Spinal cord (tissue), 9 donors: ENCODE measurements at regions not wholly inside any gene's neighbourhood (a gene's known extent, or its start where the extent isn't known, plus 50 kb on each side); places are given as distances from the start of the nearest gene placed in this dataset.
A peak's percentile ranks its signal among the peaks of the same experiment; 100 is the strongest.

Experiments used
- DNase-seq, 6 donors: peaks; one replicate each; pipeline versions ENCODE4 v3.0.0 to v3.0.0-alpha.2; 2013 to 2015; ENCODE audit warnings: low spot score in 6 of 6, low read depth in 4 of 6
- H3K27ac ChIP-seq: one replicate; pipeline ENCODE4 v1.5.1; 2013; ENCODE audit warnings: low read depth, low read length, control low read depth
- H3K27me3 ChIP-seq: one replicate; pipeline ENCODE4 v1.6.1; 2013; ENCODE audit warnings: low read length; ENCODE audit not compliant: control insufficient read depth, insufficient read depth
- H3K36me3 ChIP-seq: one replicate; pipeline ENCODE4 v1.6.1; 2013; ENCODE audit warnings: low read length; ENCODE audit not compliant: control insufficient read depth, insufficient read depth
- H3K4me1 ChIP-seq: one replicate; pipeline ENCODE4 v1.6.1; 2013; ENCODE audit warnings: low read length; ENCODE audit not compliant: control insufficient read depth, insufficient read depth
- H3K4me3 ChIP-seq: one replicate; pipeline ENCODE4 v1.5.1; 2013; ENCODE audit warnings: low read depth, low read length, control low read depth
- H3K9me3 ChIP-seq: one replicate; pipeline ENCODE4 v1.6.1; 2013; ENCODE audit warnings: low read length; ENCODE audit not compliant: control insufficient read depth, insufficient read depth
- WGBS: methylation state at CpG from one replicate; pipeline ENCODE4 v1.1.5; 2013; ENCODE audit warnings: missing lambda C conversion rate; ENCODE audit not compliant: insufficient coverage; 5-methylcytosine and 5-hydroxymethylcytosine counted together
- donor health status: healthy.

- Histone ChIP-seq H3K27ac (no peak overlapping the region), H3K27me3 (no peaks in the 10 kb centered on the region), H3K4me1 (no peaks in the 10 kb centered on the region), H3K9me3 (no peaks in the 10 kb centered on the region), H3K4me3 (no peak overlapping the region), H3K36me3 (no peaks in the 10 kb centered on the region)
- WGBS = no CpG with 5 or more reads among the region's 1 CpG
- DNase-seq = no peak
Observed at GRCh38 chr12:39240587-39240986, 202.3 kb downstream of the KIF21A start.

GRCh38 chr12:39239490-39240486 is 203.1 kb downstream of the KIF21A start:
- H3K27ac ChIP-seq = no peak overlapping the region
- H3K9me3 ChIP-seq = no peaks in the 10 kb centered on the region
- no peaks in the 10 kb centered on the region for H3K27me3 ChIP-seq
- no peaks in the 10 kb centered on the region for H3K36me3 ChIP-seq
- H3K4me3 ChIP-seq = no peak overlapping the region
- no peaks in the 10 kb centered on the region for H3K4me1 ChIP-seq
- DNase-seq = peak in 1 of 6 donors; percentile 28
- 35% methylated on average over 2 of the region's 5 CpGs for whole genome bisulfite sequencing

- Histone ChIP-seq H3K27me3 (no peaks in the 10 kb centered on the region), H3K9me3 (no peaks in the 10 kb centered on the region), H3K4me3 (no peak overlapping the region), H3K27ac (no peak overlapping the region), H3K4me1 (no peaks in the 10 kb centered on the region), H3K36me3 (no peaks in the 10 kb centered on the region)
- no CpG with 5 or more reads among the region's 2 CpGs for WGBS
- peak in 1 of 6 donors; percentile 7 for DNase-seq
Observed at GRCh38 chr12:39237004-39237403, 205.9 kb downstream of the KIF21A start.

GRCh38 chr12:39235990-39236767 is 206.7 kb downstream of the KIF21A start:
- Histone ChIP-seq H3K36me3 (no peaks in the 10 kb centered on the region), H3K9me3 (no peaks in the 10 kb centered on the region), H3K4me3 (no peak overlapping the region), H3K27ac (no peak overlapping the region), H3K27me3 (no peaks in the 10 kb centered on the region), H3K4me1 (no peaks in the 10 kb centered on the region)
- no CpG with 5 or more reads among the region's 4 CpGs for WGBS
- no peak for DNase-seq

- Histone ChIP-seq H3K4me3 (no peak overlapping the region), H3K4me1 (no peaks in the 10 kb centered on the region), H3K27me3 (no peaks in the 10 kb centered on the region), H3K9me3 (no peaks in the 10 kb centered on the region), H3K36me3 (no peaks in the 10 kb centered on the region), H3K27ac (no peak overlapping the region)
- DNase-seq = no peak
- WGBS = 100% methylated on average over 1 of the region's 3 CpGs
Observed at GRCh38 chr12:39230086-39230485, 212.8 kb downstream of the KIF21A start.

GRCh38 chr12:39227218-39227617 is 215.7 kb downstream of the KIF21A start:
- no peaks in the 10 kb centered on the region for H3K36me3 ChIP-seq
- no peak overlapping the region for H3K4me3 ChIP-seq
- no CpG with 5 or more reads among the region's 2 CpGs for WGBS
- H3K27me3 ChIP-seq = no peaks in the 10 kb centered on the region
- no peaks in the 10 kb centered on the region for H3K4me1 ChIP-seq
- no peaks in the 10 kb centered on the region for H3K9me3 ChIP-seq
- peak in 2 of 6 donors; percentile 4 to 34 for DNase-seq
- no peak overlapping the region for H3K27ac ChIP-seq

- Histone ChIP-seq H3K9me3 (no peaks in the 10 kb centered on the region), H3K4me1 (no peaks in the 10 kb centered on the region), H3K36me3 (no peaks in the 10 kb centered on the region), H3K4me3 (no peak overlapping the region), H3K27me3 (no peaks in the 10 kb centered on the region), H3K27ac (no peak overlapping the region)
- no peak for DNase-seq
Observed at GRCh38 chr12:39224971-39225370, 217.9 kb downstream of the KIF21A start.

- 60% methylated on average over 1 of the region's 4 CpGs for WGBS
- no peak for DNase-seq
- Histone ChIP-seq H3K4me3 (no peak overlapping the region), H3K27ac (no peak overlapping the region), H3K9me3 (peaks cover 3% of the 10 kb centered on the region), H3K27me3 (no peaks in the 10 kb centered on the region), H3K36me3 (no peaks in the 10 kb centered on the region), H3K4me1 (no peaks in the 10 kb centered on the region)
Observed at GRCh38 chr12:39205969-39206368, 237.0 kb downstream of the KIF21A start.

GRCh38 chr12:39199351-39199750 is 243.6 kb downstream of the KIF21A start:
- WGBS = 59% methylated on average over 4 of the region's 4 CpGs
- H3K36me3 ChIP-seq = no peaks in the 10 kb centered on the region
- H3K9me3 ChIP-seq = no peaks in the 10 kb centered on the region
- no peak overlapping the region for H3K27ac ChIP-seq
- no peaks in the 10 kb centered on the region for H3K4me1 ChIP-seq
- peak in 1 of 6 donors; percentile 9 for DNase-seq
- no peak overlapping the region for H3K4me3 ChIP-seq
- no peaks in the 10 kb centered on the region for H3K27me3 ChIP-seq
